ENCODE measurements at regions not wholly inside any gene's neighbourhood (a gene's known extent, or its start where the extent isn't known, plus 50 kb on each side); places are given as distances from the start of the nearest gene placed in this dataset.

DNA sequence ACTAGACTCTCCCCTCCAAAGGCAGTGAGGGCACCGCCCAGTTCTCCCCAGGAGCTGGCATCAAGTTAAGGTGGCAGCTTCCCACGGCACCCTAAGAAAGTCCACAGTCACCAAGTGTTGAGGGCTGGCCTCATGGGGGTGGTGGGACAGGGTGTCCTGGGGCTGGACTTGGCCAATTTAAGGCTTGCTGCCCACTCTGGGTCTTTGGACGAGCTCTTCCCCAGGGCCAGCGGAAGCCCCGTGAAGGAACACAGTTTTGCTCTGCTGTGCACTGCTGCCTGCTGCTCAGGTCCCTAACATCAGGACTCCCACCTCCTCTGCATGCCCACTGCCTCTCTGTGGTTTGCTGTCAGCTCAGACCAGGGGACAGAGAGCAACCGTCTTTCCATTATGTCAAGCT lies 57.3 kb upstream of the TMEM72 start (continued):
- TF ChIP-seq CREB5 (CRISPR knock-in tag; IDR thresholded peaks at IDR 0.05): no peak

DNA sequence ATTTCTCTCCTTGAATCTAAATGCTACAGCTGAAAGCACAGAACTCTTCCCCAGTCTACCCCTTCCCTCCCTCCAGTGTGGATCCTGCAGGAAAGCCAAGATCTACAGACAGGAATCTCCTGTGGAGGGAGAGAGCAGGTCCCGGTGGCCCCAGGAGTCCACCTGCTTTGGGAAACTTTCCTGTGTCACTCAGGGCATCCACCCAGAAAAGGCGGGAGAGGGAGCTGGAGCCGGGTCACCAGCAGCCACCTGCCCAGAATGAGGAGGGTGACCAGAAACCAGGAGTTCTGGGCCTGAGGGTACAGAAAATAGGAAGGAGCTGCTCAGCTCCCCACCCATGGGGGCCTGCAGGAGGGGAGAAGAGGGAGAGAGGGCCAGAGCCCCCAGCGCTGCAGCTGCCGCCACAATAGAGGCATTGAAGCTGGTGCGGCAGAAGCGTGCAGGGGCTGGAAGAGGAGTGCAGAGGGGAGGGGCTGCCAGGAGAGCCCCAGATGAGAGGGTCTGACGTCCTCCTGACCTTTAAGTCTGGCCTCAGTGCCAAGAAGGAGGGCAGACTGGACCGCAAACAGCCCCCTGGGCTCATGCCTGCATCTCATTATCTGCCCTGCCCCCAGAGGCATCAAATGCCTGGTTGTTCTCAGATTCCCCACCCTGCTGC lies 56.3 kb upstream of the TMEM72 start:
- FAIRE-seq (no peak), DNase-seq (ENCODE audit: extremely low read depth in 1 of 4, low spot score in 3 of 4) (no peak), ATAC-seq (no peak)
- no peaks in the 10 kb centered on the region for H3K79me2 ChIP-seq (ENCODE audit: control insufficient read depth, insufficient read depth, low read length)
- no TSS peak for BruUV-seq (replicated peaks)
- CTCF ChIA-PET (ENCODE audit: low intra/inter-chr PET ratio): no interaction called here
- H3K9me3 ChIP-seq (replicated peaks; ENCODE audit: control insufficient read depth, insufficient read depth, low read depth, low read length): no peaks in the 10 kb centered on the region
- intact Hi-C loops (cut with micrococcal nuclease): loop anchor here (5.0 kb wide), 1 partner anchor 468 kb away; the partner anchor contains the start of gene CXCL12
- WGBS (ENCODE audit: insufficient coverage, low coverage, missing lambda C conversion rate): 0% methylated on average over 9 of the region's 9 CpGs
- POLR2A ChIA-PET: interaction anchor here (1.5 kb wide), 1 partner anchor 46 kb away, joined by 4 read pairs; no protein-coding TSS in a partner anchor
- H3K4me2 ChIP-seq (ENCODE audit: insufficient read depth, low read length): no peak overlapping the region
- peaks cover 3% of the 10 kb centered on the region for H4K20me1 ChIP-seq (replicated peaks; ENCODE audit: control insufficient read depth, insufficient read depth, low read length)
- H2AFZ ChIP-seq (ENCODE audit: low read depth, low read length): no peak overlapping the region
- no peaks in the 10 kb centered on the region for H3K36me3 ChIP-seq (ENCODE audit: control insufficient read depth, insufficient read depth, low read length)
- H3K27ac ChIP-seq (ENCODE audit: extremely low read depth, low read depth, low read length): no peak overlapping the region
- H3K9me1 ChIP-seq (ENCODE audit: control insufficient read depth, insufficient read depth, low read length): no peaks in the 10 kb centered on the region
- H3K9ac ChIP-seq (ENCODE audit: insufficient read depth in 1 of 2, low read depth in 2 of 2, low read length in 2 of 2): no peak overlapping the region
- peaks cover 0 to 6% of the 10 kb centered on the region in 2 experiments; a peak in 2 of 5 replicates for H3K27me3 ChIP-seq (ENCODE audit: control insufficient read depth in 2 of 2, insufficient read depth in 2 of 2, low read length in 2 of 2)
- in situ Hi-C loops (cut with MboI): no loop called here
- H3K4me1 ChIP-seq (replicated peaks in 1 of 2; ENCODE audit: control insufficient read depth in 2 of 2, insufficient read depth in 2 of 2, low read length in 2 of 2): no peaks in the 10 kb centered on the region
- H3K4me3 ChIP-seq: no peak overlapping the region
- no peak for TF ChIP-seq ZNF175 (CRISPR knock-in tag; IDR thresholded peaks at IDR 0.05; ENCODE audit: low read depth)
- no peak for TF ChIP-seq CTCF (IDR thresholded peaks at IDR 0.05 in 2 of 3, conservative IDR thresholded peaks at IDR 0.05 in 1 of 3; ENCODE audit: insufficient read depth in 2 of 3, low read depth in 1 of 3, low read length in 3 of 3)
- no peak for TF ChIP-seq PHB (CRISPR knock-in tag; IDR thresholded peaks at IDR 0.05)
- TF ChIP-seq, protein P1, sequence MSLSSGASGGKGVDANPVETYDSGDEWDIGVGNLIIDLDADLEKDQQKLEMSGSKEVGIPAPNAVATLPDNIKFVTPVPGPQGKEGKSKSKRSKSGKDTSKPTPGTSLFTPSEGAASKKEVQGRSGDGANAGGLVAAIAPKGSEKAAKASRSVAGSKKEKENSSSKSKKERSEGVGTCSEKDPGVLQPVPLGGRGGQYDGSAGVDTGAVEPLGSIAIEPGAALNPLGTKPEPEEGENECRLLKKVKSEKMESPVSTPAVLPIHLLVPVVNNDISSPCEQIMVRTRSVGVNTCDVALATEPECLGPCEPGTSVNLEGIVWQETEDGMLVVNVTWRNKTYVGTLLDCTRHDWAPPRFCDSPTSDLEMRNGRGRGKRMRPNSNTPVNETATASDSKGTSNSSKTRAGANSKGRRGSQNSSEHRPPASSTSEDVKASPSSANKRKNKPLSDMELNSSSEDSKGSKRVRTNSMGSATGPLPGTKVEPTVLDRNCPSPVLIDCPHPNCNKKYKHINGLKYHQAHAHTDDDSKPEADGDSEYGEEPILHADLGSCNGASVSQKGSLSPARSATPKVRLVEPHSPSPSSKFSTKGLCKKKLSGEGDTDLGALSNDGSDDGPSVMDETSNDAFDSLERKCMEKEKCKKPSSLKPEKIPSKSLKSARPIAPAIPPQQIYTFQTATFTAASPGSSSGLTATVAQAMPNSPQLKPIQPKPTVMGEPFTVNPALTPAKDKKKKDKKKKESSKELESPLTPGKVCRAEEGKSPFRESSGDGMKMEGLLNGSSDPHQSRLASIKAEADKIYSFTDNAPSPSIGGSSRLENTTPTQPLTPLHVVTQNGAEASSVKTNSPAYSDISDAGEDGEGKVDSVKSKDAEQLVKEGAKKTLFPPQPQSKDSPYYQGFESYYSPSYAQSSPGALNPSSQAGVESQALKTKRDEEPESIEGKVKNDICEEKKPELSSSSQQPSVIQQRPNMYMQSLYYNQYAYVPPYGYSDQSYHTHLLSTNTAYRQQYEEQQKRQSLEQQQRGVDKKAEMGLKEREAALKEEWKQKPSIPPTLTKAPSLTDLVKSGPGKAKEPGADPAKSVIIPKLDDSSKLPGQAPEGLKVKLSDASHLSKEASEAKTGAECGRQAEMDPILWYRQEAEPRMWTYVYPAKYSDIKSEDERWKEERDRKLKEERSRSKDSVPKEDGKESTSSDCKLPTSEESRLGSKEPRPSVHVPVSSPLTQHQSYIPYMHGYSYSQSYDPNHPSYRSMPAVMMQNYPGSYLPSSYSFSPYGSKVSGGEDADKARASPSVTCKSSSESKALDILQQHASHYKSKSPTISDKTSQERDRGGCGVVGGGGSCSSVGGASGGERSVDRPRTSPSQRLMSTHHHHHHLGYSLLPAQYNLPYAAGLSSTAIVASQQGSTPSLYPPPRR (CRISPR knock-in tag; IDR thresholded peaks at IDR 0.05; ENCODE audit: borderline replicate concordance): no peak
- TF ChIP-seq SMARCA4 (IDR thresholded peaks at IDR 0.05): no peak
- TF ChIP-seq CBFA2T2 (conservative IDR thresholded peaks at IDR 0.05): no peak
- TF ChIP-seq E2F4 (CRISPR knock-in tag; IDR thresholded peaks at IDR 0.05; ENCODE audit: low read depth): no peak
- TF ChIP-seq CBX1 (IDR thresholded peaks at IDR 0.05; ENCODE audit: low read depth): no peak
- TF ChIP-seq CEBPB (tag; IDR thresholded peaks at IDR 0.05): no peak

All from K562 (cell line).